ENCODE measurements at regions not wholly inside any gene's neighbourhood (a gene's known extent, or its start where the extent isn't known, plus 50 kb on each side); places are given as distances from the start of the nearest gene placed in this dataset.

GRCh38 chr1:106836708-106837107 lies 219.8 kb upstream of the PRMT6 start:
- TF ChIP-seq CTCF (IDR thresholded peaks at IDR 0.05) = no peak
- no peak for TF ChIP-seq ZFX (IDR thresholded peaks at IDR 0.05; ENCODE audit: borderline replicate concordance)
